ENCODE measurements at regions not wholly inside any gene's neighbourhood (a gene's known extent, or its start where the extent isn't known, plus 50 kb on each side); places are given as distances from the start of the nearest gene placed in this dataset.

- peaks cover 0 to 5% (median 3%) of the 10 kb centered on the region in 4 experiments; a peak in 3 of 7 replicates for H3K4me1 ChIP-seq (replicated peaks in 1 of 4; ENCODE audit: control insufficient read depth in 3 of 4, insufficient read depth in 4 of 4, low read length in 3 of 4)
- H4K20me1 ChIP-seq (replicated peaks in 1 of 2; ENCODE audit: control insufficient read depth in 1 of 2, insufficient read depth in 2 of 2, low read length in 2 of 2), result peaks cover 0 to 1% of the 10 kb centered on the region in 2 experiments
- H3K27me3 ChIP-seq (replicated peaks in 1 of 4; ENCODE audit: control insufficient read depth in 3 of 4, extremely low read depth in 1 of 4, insufficient read depth in 3 of 4, low read length in 3 of 4), result no peaks in the 10 kb centered on the region
- no peak overlapping the region for H2BK120ac ChIP-seq (replicated peaks; ENCODE audit: low read depth, low read length)
- H3K79me1 ChIP-seq (ENCODE audit: low read depth, low read length), result no peaks in the 10 kb centered on the region
- no peaks in the 10 kb centered on the region for H3K9me3 ChIP-seq (ENCODE audit: insufficient read depth in 2 of 2, low read depth in 1 of 2, low read length in 1 of 2)
- FAIRE-seq (no peak), DNase-seq (ENCODE audit: low read depth in 1 of 2, low spot score in 2 of 2) (no peak)
- WGBS, 2 experiments (ENCODE audit: extremely low coverage in 1 of 2, insufficient coverage in 1 of 2, insufficient read length in 1 of 2, insufficient replicate concordance in 2 of 2, low coverage in 1 of 2, low lambda C conversion rate in 2 of 2, missing lambda C conversion rate in 1 of 2), result 96% methylated on average over 1 of the region's 1 CpG; no CpG with 5 or more reads in 1 of the 2 experiments
- TF ChIP-seq TCF12 (IDR thresholded peaks at IDR 0.05; ENCODE audit: low read depth, low read length) (no peak), SP1 (IDR thresholded peaks at IDR 0.05; ENCODE audit: low read depth, low read length) (no peak), CEBPB (IDR thresholded peaks at IDR 0.05; ENCODE audit: low read depth, low read length) (no peak), TAF1 (IDR thresholded peaks at IDR 0.05; ENCODE audit: low read depth, low read length) (no peak), NRF1 (IDR thresholded peaks at IDR 0.05; ENCODE audit: low read depth, low read length) (no peak), TBP (IDR thresholded peaks at IDR 0.05; ENCODE audit: low read depth, low read length) (no peak), SP2 (IDR thresholded peaks at IDR 0.05; ENCODE audit: low read length) (no peak)
- no peak overlapping the region for H4K5ac ChIP-seq (ENCODE audit: insufficient read length, low read depth, low read length)
- no peak overlapping the region for H3K18ac ChIP-seq (ENCODE audit: extremely low read depth, low read length)
- no peaks in the 10 kb centered on the region for H3K23me2 ChIP-seq (ENCODE audit: low read depth, low read length)
- H2AK5ac ChIP-seq (ENCODE audit: low read depth, low read length), result no peak overlapping the region
- H2AFZ ChIP-seq (ENCODE audit: low read length), result no peak overlapping the region
- H3K4me3 ChIP-seq (ENCODE audit: extremely low read depth in 1 of 4, insufficient read depth in 2 of 4, low read depth in 3 of 4, low read length in 4 of 4), result no peak overlapping the region
- ChIA-PET POLR2A (ENCODE audit: partially characterized antibody) (no interaction called here), CTCF (ENCODE audit: partially characterized antibody) (no interaction called here)
- H2BK15ac ChIP-seq (ENCODE audit: low read length), result no peak overlapping the region
- H3K9ac ChIP-seq (replicated peaks in 1 of 4; ENCODE audit: extremely low read depth in 1 of 4, low read depth in 3 of 4, low read length in 3 of 4), result no peak overlapping the region
- H2BK20ac ChIP-seq (ENCODE audit: low read length), result no peak overlapping the region
- H2BK12ac ChIP-seq (ENCODE audit: low read depth, low read length), result no peak overlapping the region
- no peak overlapping the region for H3K4me2 ChIP-seq (ENCODE audit: insufficient read depth in 1 of 2, low read depth in 2 of 2, low read length in 2 of 2)
- H3K23ac ChIP-seq (ENCODE audit: insufficient read length), result no peak overlapping the region
- H3K36me3 ChIP-seq (ENCODE audit: control insufficient read depth in 2 of 4, insufficient read depth in 4 of 4, low read length in 3 of 4), result no peaks in the 10 kb centered on the region
- no peaks in the 10 kb centered on the region for H3K79me2 ChIP-seq (ENCODE audit: control insufficient read depth in 1 of 2, insufficient read depth in 2 of 2, low read length in 2 of 2)
- H4K91ac ChIP-seq (replicated peaks; ENCODE audit: insufficient read length, low read length), result no peak overlapping the region
- H3K56ac ChIP-seq (replicated peaks; ENCODE audit: insufficient read length, low read depth, low read length), result no peak overlapping the region
- no peak overlapping the region for H3K14ac ChIP-seq (ENCODE audit: insufficient read length)
- H3K27ac ChIP-seq (ENCODE audit: low read depth, low read length), result no peak overlapping the region
- H3K4ac ChIP-seq (replicated peaks; ENCODE audit: insufficient read length, low read depth, low read length), result no peak overlapping the region
- H4K8ac ChIP-seq (ENCODE audit: extremely low read depth, insufficient read depth, low read length), result no peak overlapping the region
- H2BK5ac ChIP-seq (ENCODE audit: low read depth, low read length), result no peak overlapping the region
Observed at GRCh38 chr18:66754335-66754734, 150.4 kb upstream of the CDH19 start.

Measured in H1 (cell line).